Fibroblast of lung (primary cell): ENCODE measurements at regions not wholly inside any gene's neighbourhood (a gene's known extent, or its start where the extent isn't known, plus 50 kb on each side); places are given as distances from the start of the nearest gene placed in this dataset.
A peak's percentile ranks its signal among the peaks of the same experiment; 100 is the strongest.

Experiments
- DNase-seq, 2 donors: peaks; one replicate each; pipeline versions ENCODE4 v3.0.0 to v3.0.0-alpha.2; 2010; ENCODE audit warnings: low read depth in 2 of 2
- H2AFZ ChIP-seq: 2 replicates; pipeline ENCODE4 v1.5.1; 2012; ENCODE audit warnings: low read length, control low read depth, inconsistent platforms
- H3K27ac ChIP-seq: 2 replicates; pipeline ENCODE4 v1.5.1; 2011; ENCODE audit warnings: low read length, control low read depth; ENCODE audit not compliant: insufficient read depth
- H3K27me3 ChIP-seq: 2 replicates; pipeline ENCODE4 v1.5.1; 2011; ENCODE audit warnings: mild to moderate bottlenecking, low read length; ENCODE audit not compliant: control insufficient read depth, insufficient read depth
- H3K36me3 ChIP-seq: 2 replicates; pipeline ENCODE4 v1.5.1; 2011; ENCODE audit warnings: low read length; ENCODE audit not compliant: control insufficient read depth, insufficient read depth
- H3K4me1 ChIP-seq: 2 replicates; pipeline ENCODE4 v1.5.1; 2011; ENCODE audit warnings: low read length; ENCODE audit not compliant: control insufficient read depth, insufficient read depth; ENCODE audit errors: extremely low read depth
- H3K4me2 ChIP-seq: 2 replicates; pipeline ENCODE4 v1.5.1; 2011; ENCODE audit warnings: low read length, control low read depth; ENCODE audit not compliant: insufficient read depth; ENCODE audit errors: extremely low read depth
- H3K4me3 ChIP-seq, 4 experiments: fragments of 200-600 bp in 1 of 4; sonication (generic) in 1 of 4; replicated peaks in 1 of 4; 2 replicates each; pipeline ENCODE4 v1.5.1; 2011 to 2016; ENCODE audit warnings: low read length in 4 of 4, low read depth in 3 of 4, mild to moderate bottlenecking in 3 of 4, control low read depth in 2 of 4, inconsistent platforms in 1 of 4, mixed read lengths in 1 of 4; ENCODE audit not compliant: insufficient read depth in 1 of 4; ENCODE audit errors: control extremely low read depth in 1 of 4
- H3K79me2 ChIP-seq: 2 replicates; pipeline ENCODE4 v1.5.1; 2012; ENCODE audit warnings: mild to moderate bottlenecking, low read length, inconsistent platforms; ENCODE audit not compliant: control insufficient read depth, insufficient read depth
- H3K9ac ChIP-seq: 2 replicates; pipeline ENCODE4 v1.5.1; 2011; ENCODE audit warnings: mild to moderate bottlenecking, low read length, control low read depth; ENCODE audit not compliant: insufficient read depth
- H3K9me3 ChIP-seq: 2 replicates; pipeline ENCODE4 v1.5.1; 2012; ENCODE audit warnings: low read depth, low read length; ENCODE audit not compliant: control insufficient read depth, insufficient read depth
- H4K20me1 ChIP-seq: 2 replicates; pipeline ENCODE4 v1.5.1; 2011; ENCODE audit warnings: low read length; ENCODE audit not compliant: control insufficient read depth, insufficient read depth; ENCODE audit errors: extremely low read depth
- EZH2 ChIP-seq: IDR thresholded peaks from 2 replicates; pipeline ENCODE4 v1.5.1; 2012; ENCODE audit warnings: low read length, control low read depth, mild to moderate bottlenecking; ENCODE audit errors: missing control alignments
- TF ChIP-seq, protein P1 (sequence below), 2 donors: IDR thresholded peaks in 1 of 2; conservative IDR thresholded peaks in 1 of 2; 1 replicate in 1 of 2; 2 replicates in 1 of 2; pipeline ENCODE4 v1.5.1; 2011 to 2012; ENCODE audit warnings: low read length in 2 of 2, control low read depth in 1 of 2, inconsistent platforms in 1 of 2, low read depth in 1 of 2, mild to moderate bottlenecking in 1 of 2

DNA sequence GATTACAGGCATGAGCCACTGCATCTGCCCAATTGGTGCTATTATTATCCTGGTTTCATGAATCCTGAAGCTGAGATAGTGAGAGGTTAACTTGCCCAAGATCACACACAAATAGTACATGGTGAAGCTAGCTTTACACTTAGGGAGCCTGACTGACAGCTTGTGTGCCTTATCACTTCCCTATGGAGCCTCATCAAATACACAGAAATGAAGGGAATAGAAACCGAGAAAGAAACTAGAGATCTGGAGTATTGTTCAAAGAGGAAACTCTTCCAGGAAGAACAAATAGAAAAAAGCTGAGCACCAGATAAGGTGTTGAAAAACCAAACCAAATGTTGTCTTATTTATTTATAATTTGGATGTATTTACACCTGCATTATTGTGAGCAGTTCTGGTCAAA, 155.0 kb upstream of the CITED2 start:
- no peaks in the 10 kb centered on the region for H3K9me3 ChIP-seq
- no peak overlapping the region for H3K4me2 ChIP-seq
- H3K79me2 ChIP-seq, result no peaks in the 10 kb centered on the region
- no peaks in the 10 kb centered on the region for H3K27me3 ChIP-seq
- no peak overlapping the region for H3K4me3 ChIP-seq
- H3K9ac ChIP-seq, result no peak overlapping the region
- no peak overlapping the region for H3K27ac ChIP-seq
- no peaks in the 10 kb centered on the region for H3K36me3 ChIP-seq
- TF ChIP-seq, protein P1, sequence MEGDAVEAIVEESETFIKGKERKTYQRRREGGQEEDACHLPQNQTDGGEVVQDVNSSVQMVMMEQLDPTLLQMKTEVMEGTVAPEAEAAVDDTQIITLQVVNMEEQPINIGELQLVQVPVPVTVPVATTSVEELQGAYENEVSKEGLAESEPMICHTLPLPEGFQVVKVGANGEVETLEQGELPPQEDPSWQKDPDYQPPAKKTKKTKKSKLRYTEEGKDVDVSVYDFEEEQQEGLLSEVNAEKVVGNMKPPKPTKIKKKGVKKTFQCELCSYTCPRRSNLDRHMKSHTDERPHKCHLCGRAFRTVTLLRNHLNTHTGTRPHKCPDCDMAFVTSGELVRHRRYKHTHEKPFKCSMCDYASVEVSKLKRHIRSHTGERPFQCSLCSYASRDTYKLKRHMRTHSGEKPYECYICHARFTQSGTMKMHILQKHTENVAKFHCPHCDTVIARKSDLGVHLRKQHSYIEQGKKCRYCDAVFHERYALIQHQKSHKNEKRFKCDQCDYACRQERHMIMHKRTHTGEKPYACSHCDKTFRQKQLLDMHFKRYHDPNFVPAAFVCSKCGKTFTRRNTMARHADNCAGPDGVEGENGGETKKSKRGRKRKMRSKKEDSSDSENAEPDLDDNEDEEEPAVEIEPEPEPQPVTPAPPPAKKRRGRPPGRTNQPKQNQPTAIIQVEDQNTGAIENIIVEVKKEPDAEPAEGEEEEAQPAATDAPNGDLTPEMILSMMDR (conservative IDR thresholded peaks at IDR 0.05 in 1 of 2, IDR thresholded peaks at IDR 0.05 in 1 of 2; ENCODE audit: low read depth in 1 of 2, low read length in 2 of 2), result no peak
- TF ChIP-seq EZH2, result no peak
- H4K20me1 ChIP-seq, result no peaks in the 10 kb centered on the region
- peaks cover 6% of the 10 kb centered on the region for H3K4me1 ChIP-seq
- no peak for DNase-seq
- no peak overlapping the region for H2AFZ ChIP-seq

DNA sequence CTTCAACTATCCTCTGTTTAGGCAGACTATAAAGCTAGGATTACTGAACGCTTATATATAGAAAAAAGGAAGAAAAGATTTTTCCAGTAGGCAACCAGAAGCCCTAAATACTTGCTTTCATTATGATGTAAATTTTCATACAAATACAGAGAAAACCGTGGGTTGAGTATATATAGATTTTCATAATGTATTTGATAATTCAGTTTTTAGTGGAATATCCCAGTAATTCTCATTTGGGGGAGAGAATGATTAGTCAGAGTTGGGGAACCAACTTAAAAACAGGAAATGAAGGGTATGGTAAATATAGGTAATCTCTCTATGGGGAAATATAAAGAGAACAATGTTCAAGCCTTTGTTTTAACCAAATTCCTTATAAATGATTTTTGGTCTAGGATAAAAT, 154.0 kb upstream of the CITED2 start:
- Histone ChIP-seq H3K9ac (no peak overlapping the region), H4K20me1 (no peaks in the 10 kb centered on the region), H3K4me1 (peaks cover 4% of the 10 kb centered on the region), H2AFZ (no peak overlapping the region), H3K27me3 (no peaks in the 10 kb centered on the region), H3K36me3 (no peaks in the 10 kb centered on the region), H3K27ac (no peak overlapping the region), H3K79me2 (no peaks in the 10 kb centered on the region), H3K9me3 (no peaks in the 10 kb centered on the region), H3K4me2 (no peak overlapping the region), H3K4me3 (no peak overlapping the region)
- DNase-seq, result no peak
- TF ChIP-seq, protein P1 (conservative IDR thresholded peaks at IDR 0.05 in 1 of 2, IDR thresholded peaks at IDR 0.05 in 1 of 2; ENCODE audit: low read depth in 1 of 2, low read length in 2 of 2), result no peak
- no peak for TF ChIP-seq EZH2

DNA sequence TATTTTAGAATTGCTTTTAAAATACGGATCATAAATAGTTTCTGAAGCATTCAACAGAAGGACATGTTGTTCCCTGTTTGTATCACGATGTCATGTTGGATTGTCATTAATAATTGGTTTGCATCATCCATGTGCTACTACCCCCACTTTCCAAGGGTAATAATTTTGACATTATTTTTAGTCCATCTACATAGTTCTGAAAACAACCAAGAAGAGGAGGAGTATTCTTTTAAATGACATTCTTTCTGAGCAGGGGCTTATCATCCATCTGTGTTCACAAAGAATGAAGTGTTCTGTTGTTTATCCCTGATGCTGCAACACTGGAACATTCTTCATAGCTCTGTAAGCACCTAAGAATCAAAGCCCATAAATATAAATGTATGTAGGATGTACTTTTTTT, 151.0 kb upstream of the CITED2 start:
- peak in 1 of 2 donors; percentile 39 for DNase-seq
- Histone ChIP-seq H3K4me1 (no peaks in the 10 kb centered on the region), H3K36me3 (no peaks in the 10 kb centered on the region), H3K79me2 (no peaks in the 10 kb centered on the region), H3K27ac (no peak overlapping the region), H3K27me3 (no peaks in the 10 kb centered on the region), H3K9ac (no peak overlapping the region), H3K4me3 (no peak overlapping the region), H2AFZ (no peak overlapping the region), H3K4me2 (no peak overlapping the region), H3K9me3 (no peaks in the 10 kb centered on the region), H4K20me1 (no peaks in the 10 kb centered on the region)
- TF ChIP-seq, protein P1 (conservative IDR thresholded peaks at IDR 0.05 in 1 of 2, IDR thresholded peaks at IDR 0.05 in 1 of 2; ENCODE audit: low read depth in 1 of 2, low read length in 2 of 2), result no peak
- no peak for TF ChIP-seq EZH2
